Ishikawa (cell line): ENCODE measurements at regions not wholly inside any gene's neighbourhood (a gene's known extent, or its start where the extent isn't known, plus 50 kb on each side); places are given as distances from the start of the nearest gene placed in this dataset.

Experiments used
- CEBPB ChIP-seq: IDR thresholded peaks from 2 replicates; pipeline ENCODE4 v1.6.1; 2012
- CREB1 ChIP-seq: IDR thresholded peaks from 2 replicates; pipeline ENCODE4 v1.6.1; 2012; ENCODE audit warnings: low read depth
- EGR1 ChIP-seq: IDR thresholded peaks from 2 replicates; pipeline ENCODE4 v1.6.1; 2012
- EP300 ChIP-seq: IDR thresholded peaks from 2 replicates; pipeline ENCODE4 v1.6.1; 2012; ENCODE audit warnings: borderline replicate concordance
- FOXM1 ChIP-seq: IDR thresholded peaks from 2 replicates; pipeline ENCODE4 v1.6.1; 2012; ENCODE audit warnings: low read depth, borderline replicate concordance
- NFIC ChIP-seq: IDR thresholded peaks from 2 replicates; pipeline ENCODE4 v1.6.1; 2012
- RAD21 ChIP-seq: IDR thresholded peaks from 2 replicates; pipeline ENCODE4 v1.6.1; 2012; ENCODE audit warnings: low read depth
- TAF1 ChIP-seq: IDR thresholded peaks from 2 replicates; pipeline ENCODE4 v1.6.1; 2012; ENCODE audit warnings: low read depth, mild to moderate bottlenecking
- TCF12 ChIP-seq: IDR thresholded peaks from 2 replicates; pipeline ENCODE4 v1.6.1; 2012; ENCODE audit warnings: low read depth
- ZBTB7A ChIP-seq: IDR thresholded peaks from 2 replicates; pipeline ENCODE4 v1.6.1; 2012; ENCODE audit warnings: low read depth
- TF ChIP-seq, protein P1 (sequence below): IDR thresholded peaks from 2 replicates; pipeline ENCODE4 v1.6.1; 2012; ENCODE audit warnings: low read depth, mild to moderate bottlenecking
- TF ChIP-seq, protein P2 (sequence below): IDR thresholded peaks from 2 replicates; pipeline ENCODE4 v1.6.1; 2012

DNA sequence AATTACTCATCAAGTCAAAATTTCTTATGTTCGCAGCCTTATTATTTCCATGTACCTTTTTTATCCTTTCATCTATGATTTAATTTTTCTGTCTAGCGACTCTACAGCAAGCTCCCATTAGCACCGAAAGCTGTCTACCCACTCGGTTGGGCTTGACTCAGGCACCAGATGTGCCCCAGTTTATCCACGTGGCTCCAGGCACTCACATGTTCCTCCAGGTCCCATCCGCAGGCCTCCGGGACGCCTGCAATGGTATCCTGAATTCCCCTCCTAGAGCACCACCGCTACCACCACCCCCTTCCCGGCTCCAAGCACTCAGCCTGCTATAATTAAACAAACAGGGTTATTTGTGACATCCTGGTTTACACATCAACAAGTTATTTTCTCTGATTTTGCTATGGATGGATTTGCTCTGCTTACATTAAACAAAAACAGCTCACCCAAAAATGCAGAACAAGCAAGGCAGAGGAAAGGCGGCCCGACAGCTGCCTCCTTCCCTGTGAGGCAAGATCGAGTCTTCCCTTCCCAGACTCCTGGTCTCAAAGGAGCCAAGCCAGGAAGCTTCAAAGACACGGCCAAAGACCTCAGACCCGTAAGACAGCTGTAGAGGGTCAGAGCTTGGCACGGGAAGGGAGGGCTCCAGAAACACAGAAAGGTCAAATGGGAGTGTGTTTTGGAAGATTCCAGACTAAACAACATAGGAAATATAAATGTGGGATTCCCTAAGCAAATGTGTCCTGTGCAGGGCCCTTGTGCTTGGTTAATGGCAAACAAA lies 253.8 kb downstream of the TTC8 start:
- TF ChIP-seq RAD21 (no peak), TAF1 (no peak), CEBPB (no peak), EGR1 (no peak), NFIC (no peak), FOXM1 (no peak), CREB1 (no peak), ZBTB7A (no peak), TCF12 (no peak), EP300 (no peak)
- TF ChIP-seq, protein P1, sequence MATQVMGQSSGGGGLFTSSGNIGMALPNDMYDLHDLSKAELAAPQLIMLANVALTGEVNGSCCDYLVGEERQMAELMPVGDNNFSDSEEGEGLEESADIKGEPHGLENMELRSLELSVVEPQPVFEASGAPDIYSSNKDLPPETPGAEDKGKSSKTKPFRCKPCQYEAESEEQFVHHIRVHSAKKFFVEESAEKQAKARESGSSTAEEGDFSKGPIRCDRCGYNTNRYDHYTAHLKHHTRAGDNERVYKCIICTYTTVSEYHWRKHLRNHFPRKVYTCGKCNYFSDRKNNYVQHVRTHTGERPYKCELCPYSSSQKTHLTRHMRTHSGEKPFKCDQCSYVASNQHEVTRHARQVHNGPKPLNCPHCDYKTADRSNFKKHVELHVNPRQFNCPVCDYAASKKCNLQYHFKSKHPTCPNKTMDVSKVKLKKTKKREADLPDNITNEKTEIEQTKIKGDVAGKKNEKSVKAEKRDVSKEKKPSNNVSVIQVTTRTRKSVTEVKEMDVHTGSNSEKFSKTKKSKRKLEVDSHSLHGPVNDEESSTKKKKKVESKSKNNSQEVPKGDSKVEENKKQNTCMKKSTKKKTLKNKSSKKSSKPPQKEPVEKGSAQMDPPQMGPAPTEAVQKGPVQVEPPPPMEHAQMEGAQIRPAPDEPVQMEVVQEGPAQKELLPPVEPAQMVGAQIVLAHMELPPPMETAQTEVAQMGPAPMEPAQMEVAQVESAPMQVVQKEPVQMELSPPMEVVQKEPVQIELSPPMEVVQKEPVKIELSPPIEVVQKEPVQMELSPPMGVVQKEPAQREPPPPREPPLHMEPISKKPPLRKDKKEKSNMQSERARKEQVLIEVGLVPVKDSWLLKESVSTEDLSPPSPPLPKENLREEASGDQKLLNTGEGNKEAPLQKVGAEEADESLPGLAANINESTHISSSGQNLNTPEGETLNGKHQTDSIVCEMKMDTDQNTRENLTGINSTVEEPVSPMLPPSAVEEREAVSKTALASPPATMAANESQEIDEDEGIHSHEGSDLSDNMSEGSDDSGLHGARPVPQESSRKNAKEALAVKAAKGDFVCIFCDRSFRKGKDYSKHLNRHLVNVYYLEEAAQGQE: no peak
- TF ChIP-seq, protein P2, sequence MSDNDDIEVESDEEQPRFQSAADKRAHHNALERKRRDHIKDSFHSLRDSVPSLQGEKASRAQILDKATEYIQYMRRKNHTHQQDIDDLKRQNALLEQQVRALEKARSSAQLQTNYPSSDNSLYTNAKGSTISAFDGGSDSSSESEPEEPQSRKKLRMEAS: no peak
